Central memory CD8-positive, alpha-beta T cell (primary cell): ENCODE measurements at regions not wholly inside any gene's neighbourhood (a gene's known extent, or its start where the extent isn't known, plus 50 kb on each side); places are given as distances from the start of the nearest gene placed in this dataset.
A peak's percentile ranks its signal among the peaks of the same experiment; 100 is the strongest.
"Not testable (repeated sequence)": the region's sequence is repeated elsewhere in the genome, so short reads cannot be mapped to it uniquely, and the experiment has no call there.

Experiments used
- ATAC-seq: fragments of 150-1000 bp; cut with Tn5 transposase; replicated peaks from 2 replicates; pipeline ENCODE4 v1.10.0; 2022; ENCODE audit warnings: mild to moderate bottlenecking, moderate FRiP score, moderate number of reproducible peaks; ENCODE audit not compliant: poor library complexity, severe bottlenecking; ENCODE audit errors: extremely low read depth
- DNase-seq, 2 donors: peaks; one replicate each; pipeline ENCODE4 v3.0.0; 2021; ENCODE audit warnings: low spot score in 2 of 2
- H3K27ac Mint-ChIP-seq: one replicate; pipeline ENCODE4 v1.8.0; 2022; ENCODE audit warnings: low read depth, mild to moderate bottlenecking, moderate library complexity, mixed read lengths
- H3K27me3 Mint-ChIP-seq: one replicate; pipeline ENCODE4 v1.8.0; 2022; ENCODE audit warnings: mixed read lengths
- H3K36me3 Mint-ChIP-seq: one replicate; pipeline ENCODE4 v1.8.0; 2022; ENCODE audit warnings: mild to moderate bottlenecking, moderate library complexity, mixed read lengths; ENCODE audit not compliant: insufficient read depth
- H3K4me1 Mint-ChIP-seq: one replicate; pipeline ENCODE4 v1.8.0; 2022; ENCODE audit warnings: mixed read lengths
- H3K4me3 Mint-ChIP-seq: one replicate; pipeline ENCODE4 v1.8.0; 2022; ENCODE audit warnings: mild to moderate bottlenecking, moderate library complexity, mixed read lengths
- H3K9me3 Mint-ChIP-seq: one replicate; pipeline ENCODE4 v1.8.0; 2022; ENCODE audit warnings: mixed read lengths

DNA sequence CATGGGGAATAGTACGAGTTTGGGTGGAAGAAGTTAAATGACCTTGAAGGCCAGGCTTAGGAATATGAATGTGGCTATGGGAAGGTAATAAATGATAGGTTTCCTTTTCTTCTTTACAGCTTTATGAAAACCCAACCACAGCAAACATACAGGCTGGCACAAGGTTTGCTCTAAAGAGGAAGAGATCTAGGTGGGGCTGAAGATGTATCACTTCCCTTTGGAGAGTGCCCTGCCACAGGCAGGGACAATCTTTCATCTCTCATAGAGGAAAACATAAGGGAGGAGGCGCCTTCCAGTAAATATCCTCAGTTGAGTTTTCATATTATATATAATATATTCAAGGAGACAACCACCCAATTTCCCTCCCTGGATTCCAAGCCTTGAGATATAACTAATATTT lies 72.9 kb upstream of the FRMD6 start:
- H3K27me3 Mint-ChIP-seq: peaks cover 48% of the 10 kb centered on the region
- no peaks in the 10 kb centered on the region for H3K4me1 Mint-ChIP-seq
- H3K4me3 Mint-ChIP-seq: no peak overlapping the region
- H3K9me3 Mint-ChIP-seq: no peaks in the 10 kb centered on the region
- ATAC-seq: no peak
- DNase-seq: no peak
- H3K27ac Mint-ChIP-seq: no peak overlapping the region
- H3K36me3 Mint-ChIP-seq: no peaks in the 10 kb centered on the region

DNA sequence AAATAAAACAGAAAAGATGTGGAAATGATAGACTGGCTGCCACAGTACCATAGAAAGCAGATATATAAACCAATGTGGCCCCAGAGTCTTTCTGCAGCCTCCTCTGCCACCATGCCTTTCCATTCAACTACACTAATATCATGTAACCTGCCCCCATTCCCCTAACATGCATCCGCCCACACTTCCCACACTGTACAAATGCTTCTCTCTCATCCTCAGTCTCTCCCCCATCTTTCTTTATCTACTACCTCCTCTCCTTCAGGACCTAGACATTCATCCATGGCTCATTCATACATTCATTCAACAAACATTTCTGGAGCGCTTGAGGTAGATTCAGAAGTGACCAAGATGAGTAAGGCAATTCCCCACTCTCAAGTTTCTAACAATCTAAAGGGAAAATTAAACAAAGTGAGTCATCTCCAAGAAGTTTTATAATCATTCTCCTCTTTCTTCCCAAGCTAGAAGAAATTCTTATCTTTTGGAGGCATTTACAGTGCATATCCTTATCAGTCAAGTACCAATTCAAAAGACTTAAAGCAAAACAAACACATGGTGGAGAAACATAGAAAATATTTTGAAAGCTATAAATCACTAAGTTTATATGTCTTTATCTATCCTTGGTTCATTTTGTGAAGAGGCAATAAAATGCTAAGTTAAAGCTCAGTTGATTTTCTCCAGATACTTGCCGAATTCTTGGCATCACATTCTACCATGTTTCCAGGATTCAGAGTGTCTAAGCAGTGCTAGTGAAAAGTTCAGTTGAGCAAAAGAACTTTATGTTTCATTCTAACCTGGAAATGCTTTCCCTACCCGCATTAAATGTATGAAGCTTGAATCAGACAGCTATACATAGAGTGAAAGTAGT lies 70.5 kb upstream of the FRMD6 start:
- Mint-ChIP-seq H3K4me3 (no peak overlapping the region), H3K27ac (no peak overlapping the region), H3K9me3 (no peaks in the 10 kb centered on the region), H3K36me3 (no peaks in the 10 kb centered on the region), H3K27me3 (peaks cover 45% of the 10 kb centered on the region), H3K4me1 (no peaks in the 10 kb centered on the region)
- ATAC-seq: no peak
- DNase-seq: no peak

GRCh38 chr14:51582437-51582836 lies 69.3 kb upstream of the FRMD6 start:
- no peaks in the 10 kb centered on the region for H3K36me3 Mint-ChIP-seq
- DNase-seq: no peak
- H3K27me3 Mint-ChIP-seq: peaks cover 33% of the 10 kb centered on the region
- no peak overlapping the region for H3K27ac Mint-ChIP-seq
- H3K9me3 Mint-ChIP-seq: no peaks in the 10 kb centered on the region
- ATAC-seq: no peak
- H3K4me3 Mint-ChIP-seq: no peak overlapping the region
- no peaks in the 10 kb centered on the region for H3K4me1 Mint-ChIP-seq

DNA sequence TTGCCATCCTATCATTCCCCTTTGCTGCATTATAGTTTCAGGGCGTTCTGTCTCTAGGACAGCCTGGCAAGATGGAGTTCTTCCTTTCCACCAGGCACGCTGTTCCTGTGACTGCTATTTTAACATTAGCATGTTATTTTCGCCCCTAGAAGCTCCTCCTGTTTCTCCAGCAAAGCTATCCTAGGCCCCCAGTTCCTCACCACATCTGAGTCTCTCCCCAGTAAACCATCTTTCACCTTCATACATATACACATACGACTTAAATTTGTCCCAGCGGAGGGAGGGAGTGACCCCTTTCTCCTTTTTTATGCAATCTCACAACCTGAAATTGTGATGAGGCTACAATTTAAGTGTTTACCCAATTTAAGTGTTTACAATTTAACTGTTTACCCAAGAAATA lies 66.7 kb upstream of the FRMD6 start:
- no peak for ATAC-seq
- Mint-ChIP-seq H3K27ac (no peak overlapping the region), H3K4me1 (no peaks in the 10 kb centered on the region), H3K27me3 (peaks cover 31% of the 10 kb centered on the region), H3K36me3 (peaks cover 2% of the 10 kb centered on the region), H3K9me3 (no peaks in the 10 kb centered on the region), H3K4me3 (no peak overlapping the region)
- no peak for DNase-seq

DNA sequence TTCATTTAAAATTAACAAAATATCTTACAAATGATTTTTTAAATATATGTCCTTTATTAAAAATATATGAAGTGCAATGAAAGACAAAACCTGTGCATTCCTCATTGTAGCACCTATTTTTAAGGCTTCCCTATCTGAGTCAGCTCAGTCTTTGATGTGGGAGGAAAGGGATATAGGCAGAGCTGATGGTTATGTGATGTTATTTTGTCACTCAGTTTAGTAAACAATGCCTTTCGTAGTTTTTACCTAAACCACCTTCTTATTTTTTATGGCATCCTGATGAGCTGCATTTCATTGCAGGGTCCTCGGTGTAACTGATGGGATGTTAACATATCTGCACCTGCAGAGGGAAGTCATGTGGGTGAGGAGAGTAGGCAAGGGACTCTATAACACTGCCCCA lies 58.9 kb upstream of the FRMD6 start:
- Mint-ChIP-seq H3K36me3 (peaks cover 2% of the 10 kb centered on the region), H3K4me1 (peaks cover 7% of the 10 kb centered on the region), H3K4me3 (no peak overlapping the region), H3K27ac (no peak overlapping the region), H3K27me3 (peaks cover 33% of the 10 kb centered on the region), H3K9me3 (no peaks in the 10 kb centered on the region)
- ATAC-seq (peak; percentile 38), DNase-seq (no peak)

- Mint-ChIP-seq H3K9me3 (no peaks in the 10 kb centered on the region), H3K4me3 (no peak overlapping the region), H3K4me1 (peaks cover 7% of the 10 kb centered on the region), H3K27ac (no peak overlapping the region), H3K27me3 (peaks cover 32% of the 10 kb centered on the region), H3K36me3 (peaks cover 2% of the 10 kb centered on the region)
- DNase-seq: no peak
- ATAC-seq: no peak
These were observed 58.3 kb upstream of the FRMD6 start for GRCh38 chr14:51593397-51593796.

DNA sequence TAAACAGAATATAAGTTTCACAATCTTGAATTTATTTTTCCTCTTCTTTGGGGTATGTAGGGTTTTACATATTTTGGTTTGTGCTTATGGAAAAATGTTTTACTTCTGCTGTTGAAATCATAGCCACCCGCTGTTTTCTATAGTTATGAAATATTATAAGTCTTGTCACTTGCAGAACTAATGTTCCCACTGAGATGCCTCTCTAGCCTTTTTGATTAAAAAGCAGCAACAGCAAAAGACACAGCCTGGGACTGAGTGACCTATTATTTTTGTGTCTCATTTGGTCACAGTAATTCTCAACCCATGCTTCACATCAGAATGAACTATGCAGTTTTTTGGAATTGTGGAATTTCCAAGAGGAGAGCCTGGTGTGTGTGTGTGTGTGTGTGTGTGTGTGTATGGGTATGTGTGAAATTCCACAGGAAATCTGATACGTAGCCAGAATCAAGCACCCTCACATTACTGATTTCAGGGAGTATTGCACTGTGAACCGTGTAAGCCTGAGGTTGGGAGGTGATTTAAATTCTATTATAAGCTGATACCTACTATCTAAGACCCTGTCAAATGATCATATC lies 55.7 kb upstream of the FRMD6 start:
- Mint-ChIP-seq H3K9me3 (no peaks in the 10 kb centered on the region), H3K4me1 (peaks cover 7% of the 10 kb centered on the region), H3K36me3 (no peaks in the 10 kb centered on the region), H3K4me3 (no peak overlapping the region), H3K27ac (no peak overlapping the region), H3K27me3 (peaks cover 44% of the 10 kb centered on the region)
- no peak for ATAC-seq
- DNase-seq: no peak

GRCh38 chr14:51596488-51597117 lies 55.1 kb upstream of the FRMD6 start:
- DNase-seq (peak in 1 of 2 donors; percentile 11), ATAC-seq (peak; percentile 74)
- Mint-ChIP-seq H3K9me3 (no peaks in the 10 kb centered on the region), H3K4me3 (no peak overlapping the region), H3K36me3 (no peaks in the 10 kb centered on the region), H3K4me1 (peaks cover 7% of the 10 kb centered on the region), H3K27ac (no peak overlapping the region), H3K27me3 (peaks cover 44% of the 10 kb centered on the region)

DNA sequence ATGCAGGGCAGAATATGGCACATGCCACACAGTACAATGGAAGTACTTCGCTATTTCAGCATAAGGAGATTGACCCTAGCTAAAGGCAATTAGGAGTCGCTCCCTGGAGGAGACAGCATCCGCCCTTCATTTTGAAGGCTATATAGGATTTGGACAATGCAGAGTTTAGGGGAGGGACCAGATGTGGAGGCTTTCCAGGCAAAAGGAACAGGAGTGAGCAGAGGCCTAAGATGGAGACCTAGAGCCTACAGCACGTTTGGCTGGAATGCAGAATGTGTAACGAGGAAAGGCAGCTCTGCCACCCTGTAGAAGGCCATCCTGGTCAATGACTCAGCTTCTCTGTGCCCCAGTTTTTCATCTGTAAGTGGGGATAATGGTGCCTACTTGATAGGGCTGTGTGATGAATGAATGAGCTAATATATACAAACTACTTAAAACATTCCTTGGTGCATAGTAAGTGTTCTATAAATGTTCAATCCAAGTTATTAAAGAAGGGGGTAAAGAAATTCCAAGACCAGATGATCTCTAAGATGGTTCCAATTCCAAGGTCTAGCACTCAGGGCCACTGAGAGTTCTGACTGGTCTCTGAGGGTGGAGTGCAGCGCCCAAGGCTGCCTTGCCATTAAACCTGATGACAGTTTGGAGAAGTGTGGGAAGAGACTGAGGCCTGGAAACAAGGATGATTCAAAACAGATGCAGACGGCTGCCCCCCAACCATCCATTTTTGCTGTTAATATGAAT lies 54.3 kb upstream of the FRMD6 start:
- ATAC-seq (no peak), DNase-seq (no peak)
- no peaks in the 10 kb centered on the region for H3K36me3 Mint-ChIP-seq
- no peak overlapping the region for H3K4me3 Mint-ChIP-seq
- H3K27me3 Mint-ChIP-seq: peaks cover 53% of the 10 kb centered on the region
- no peak overlapping the region for H3K27ac Mint-ChIP-seq
- no peaks in the 10 kb centered on the region for H3K9me3 Mint-ChIP-seq
- peaks cover 7% of the 10 kb centered on the region for H3K4me1 Mint-ChIP-seq

DNA sequence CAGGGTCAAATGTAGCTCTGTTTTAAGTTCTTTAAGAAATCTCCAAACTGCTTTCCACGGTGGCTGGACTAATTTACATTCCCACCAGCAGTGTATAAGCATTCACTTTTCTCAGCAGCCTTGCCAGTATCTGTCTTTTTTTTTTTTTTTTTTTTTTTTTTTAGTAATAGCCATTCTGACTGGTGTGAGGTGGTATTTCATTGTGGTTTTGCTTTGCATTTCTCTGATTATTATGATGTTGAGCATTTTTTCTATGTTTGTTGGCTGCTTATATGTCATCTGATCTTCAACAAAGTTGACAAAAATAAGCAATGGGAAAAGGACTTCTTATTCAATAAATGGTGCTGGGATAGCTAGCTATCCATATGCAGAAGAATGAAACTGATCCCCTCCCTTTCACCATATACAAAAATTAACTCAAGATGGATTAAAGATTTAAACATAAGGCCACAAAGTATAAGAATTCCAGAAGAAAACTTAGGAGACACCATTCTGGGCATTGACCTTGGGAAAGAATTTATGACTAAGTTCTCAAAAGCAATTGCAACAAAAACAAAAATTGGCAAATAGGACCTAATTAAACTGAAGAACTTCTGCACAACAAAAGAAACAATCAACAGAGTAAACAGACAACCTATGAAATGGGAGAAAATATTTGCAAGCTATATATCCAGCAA lies 52.6 kb upstream of the FRMD6 start:
- H3K4me1 Mint-ChIP-seq: not testable (repeated sequence)
- peaks cover 62% of the 10 kb centered on the region for H3K27me3 Mint-ChIP-seq

DNA sequence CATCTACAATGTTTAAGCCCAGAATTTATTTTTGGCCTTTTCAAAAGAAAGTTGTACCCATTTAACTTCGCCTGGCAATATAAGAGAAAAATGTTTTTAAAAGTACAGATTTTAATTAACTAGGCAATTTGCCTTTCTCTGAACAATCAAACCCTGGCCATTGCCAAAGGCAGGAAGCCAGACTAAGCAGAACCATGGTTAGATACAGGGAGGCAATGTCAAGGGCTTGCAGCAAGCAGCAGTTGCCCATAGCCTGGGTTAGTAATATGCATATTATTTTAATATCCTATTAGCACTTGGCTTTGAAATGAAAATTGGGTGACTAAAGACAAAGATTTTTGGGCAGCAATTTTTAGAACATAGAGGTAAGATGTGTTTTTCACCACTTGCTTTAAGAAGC lies 51.1 kb upstream of the FRMD6 start:
- DNase-seq (no peak), ATAC-seq (no peak)
- no peak overlapping the region for H3K27ac Mint-ChIP-seq
- no peaks in the 10 kb centered on the region for H3K36me3 Mint-ChIP-seq
- H3K9me3 Mint-ChIP-seq: no peaks in the 10 kb centered on the region
- H3K4me1 Mint-ChIP-seq: no peaks in the 10 kb centered on the region
- no peak overlapping the region for H3K4me3 Mint-ChIP-seq
- H3K27me3 Mint-ChIP-seq: peaks cover 59% of the 10 kb centered on the region

More for the DNA sequence above, 52.6 kb upstream of the FRMD6 start:
- not testable (repeated sequence) for DNase-seq, H3K9me3 Mint-ChIP-seq, H3K4me3 Mint-ChIP-seq, ATAC-seq, H3K27ac Mint-ChIP-seq, H3K36me3 Mint-ChIP-seq
